Ishikawa (cell line): ENCODE measurements at regions not wholly inside any gene's neighbourhood (a gene's known extent, or its start where the extent isn't known, plus 50 kb on each side); places are given as distances from the start of the nearest gene placed in this dataset.

ENCODE experiments used
- CREB1 ChIP-seq: IDR thresholded peaks from 2 replicates; pipeline ENCODE4 v1.6.1; 2012; ENCODE audit warnings: low read depth
- EGR1 ChIP-seq: IDR thresholded peaks from 2 replicates; pipeline ENCODE4 v1.6.1; 2012
- EP300 ChIP-seq: IDR thresholded peaks from 2 replicates; pipeline ENCODE4 v1.6.1; 2012; ENCODE audit warnings: borderline replicate concordance
- FOXM1 ChIP-seq: IDR thresholded peaks from 2 replicates; pipeline ENCODE4 v1.6.1; 2012; ENCODE audit warnings: low read depth, borderline replicate concordance
- RAD21 ChIP-seq: IDR thresholded peaks from 2 replicates; pipeline ENCODE4 v1.6.1; 2012; ENCODE audit warnings: low read depth
- TAF1 ChIP-seq: IDR thresholded peaks from 2 replicates; pipeline ENCODE4 v1.6.1; 2012; ENCODE audit warnings: low read depth, mild to moderate bottlenecking
- USF1 ChIP-seq: IDR thresholded peaks from 2 replicates; pipeline ENCODE4 v1.6.1; 2012
- ZBTB7A ChIP-seq: IDR thresholded peaks from 2 replicates; pipeline ENCODE4 v1.6.1; 2012; ENCODE audit warnings: low read depth
- TF ChIP-seq, protein P1 (sequence below): IDR thresholded peaks from 2 replicates; pipeline ENCODE4 v1.6.1; 2012; ENCODE audit warnings: low read depth, mild to moderate bottlenecking
- TF ChIP-seq, protein P2 (sequence below): IDR thresholded peaks from 2 replicates; pipeline ENCODE4 v1.6.1; 2012

DNA sequence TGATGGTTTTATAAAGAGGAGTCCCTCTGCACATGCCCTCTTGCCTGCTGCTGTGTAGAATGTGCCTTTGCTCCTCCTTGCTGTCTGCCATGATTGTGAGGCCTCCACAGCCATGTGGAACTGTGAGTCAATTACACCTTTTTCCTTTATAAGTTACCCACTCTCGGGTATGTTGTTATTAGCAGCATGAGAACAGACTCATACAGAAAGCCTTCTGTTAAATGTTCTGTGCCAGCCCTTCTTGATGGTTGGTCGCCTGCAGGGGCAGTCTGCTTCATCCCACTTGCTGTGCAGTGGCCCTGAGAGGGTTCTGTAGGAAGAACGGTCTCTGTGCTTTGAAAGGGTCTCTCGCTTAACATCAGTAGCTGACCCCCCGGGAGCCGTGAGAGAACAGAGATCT, 248.9 kb upstream of the IGFBP3 start:
- TF ChIP-seq, protein P1, sequence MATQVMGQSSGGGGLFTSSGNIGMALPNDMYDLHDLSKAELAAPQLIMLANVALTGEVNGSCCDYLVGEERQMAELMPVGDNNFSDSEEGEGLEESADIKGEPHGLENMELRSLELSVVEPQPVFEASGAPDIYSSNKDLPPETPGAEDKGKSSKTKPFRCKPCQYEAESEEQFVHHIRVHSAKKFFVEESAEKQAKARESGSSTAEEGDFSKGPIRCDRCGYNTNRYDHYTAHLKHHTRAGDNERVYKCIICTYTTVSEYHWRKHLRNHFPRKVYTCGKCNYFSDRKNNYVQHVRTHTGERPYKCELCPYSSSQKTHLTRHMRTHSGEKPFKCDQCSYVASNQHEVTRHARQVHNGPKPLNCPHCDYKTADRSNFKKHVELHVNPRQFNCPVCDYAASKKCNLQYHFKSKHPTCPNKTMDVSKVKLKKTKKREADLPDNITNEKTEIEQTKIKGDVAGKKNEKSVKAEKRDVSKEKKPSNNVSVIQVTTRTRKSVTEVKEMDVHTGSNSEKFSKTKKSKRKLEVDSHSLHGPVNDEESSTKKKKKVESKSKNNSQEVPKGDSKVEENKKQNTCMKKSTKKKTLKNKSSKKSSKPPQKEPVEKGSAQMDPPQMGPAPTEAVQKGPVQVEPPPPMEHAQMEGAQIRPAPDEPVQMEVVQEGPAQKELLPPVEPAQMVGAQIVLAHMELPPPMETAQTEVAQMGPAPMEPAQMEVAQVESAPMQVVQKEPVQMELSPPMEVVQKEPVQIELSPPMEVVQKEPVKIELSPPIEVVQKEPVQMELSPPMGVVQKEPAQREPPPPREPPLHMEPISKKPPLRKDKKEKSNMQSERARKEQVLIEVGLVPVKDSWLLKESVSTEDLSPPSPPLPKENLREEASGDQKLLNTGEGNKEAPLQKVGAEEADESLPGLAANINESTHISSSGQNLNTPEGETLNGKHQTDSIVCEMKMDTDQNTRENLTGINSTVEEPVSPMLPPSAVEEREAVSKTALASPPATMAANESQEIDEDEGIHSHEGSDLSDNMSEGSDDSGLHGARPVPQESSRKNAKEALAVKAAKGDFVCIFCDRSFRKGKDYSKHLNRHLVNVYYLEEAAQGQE: no peak
- TF ChIP-seq EP300 (no peak), EGR1 (no peak), USF1 (no peak), ZBTB7A (no peak), FOXM1 (no peak), TAF1 (no peak), CREB1 (no peak), RAD21 (no peak)
- TF ChIP-seq, protein P2, sequence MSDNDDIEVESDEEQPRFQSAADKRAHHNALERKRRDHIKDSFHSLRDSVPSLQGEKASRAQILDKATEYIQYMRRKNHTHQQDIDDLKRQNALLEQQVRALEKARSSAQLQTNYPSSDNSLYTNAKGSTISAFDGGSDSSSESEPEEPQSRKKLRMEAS: no peak
